ENCODE measurements at regions not wholly inside any gene's neighbourhood (a gene's known extent, or its start where the extent isn't known, plus 50 kb on each side); places are given as distances from the start of the nearest gene placed in this dataset.

- TF ChIP-seq EGR1 (IDR thresholded peaks at IDR 0.05; ENCODE audit: low read depth) (no peak), CBX3 (IDR thresholded peaks at IDR 0.05; ENCODE audit: low read depth) (no peak), ZNF274 (IDR thresholded peaks at IDR 0.05; ENCODE audit: low read depth, low read length) (no peak), FOSL1 (IDR thresholded peaks at IDR 0.05; ENCODE audit: low read depth) (no peak), SIN3A (IDR thresholded peaks at IDR 0.05; ENCODE audit: low read depth) (no peak), POLR2A (IDR thresholded peaks at IDR 0.05; ENCODE audit: borderline replicate concordance, extremely low read depth, insufficient read depth, insufficient read length) (no peak), CTCF (IDR thresholded peaks at IDR 0.05 in 2 of 3, conservative IDR thresholded peaks at IDR 0.05 in 1 of 3; ENCODE audit: borderline replicate concordance in 1 of 3, insufficient read depth in 1 of 3, low read depth in 2 of 3, low read length in 2 of 3) (no peak), ELF1 (IDR thresholded peaks at IDR 0.05; ENCODE audit: borderline replicate concordance, low read depth) (no peak), SRF (IDR thresholded peaks at IDR 0.05; ENCODE audit: low read depth) (no peak), ATF3 (IDR thresholded peaks at IDR 0.05) (no peak)
These were observed 240.8 kb upstream of the CMC1 start (continued) for GRCh38 chr3:28000608-28001007.

GRCh38 chr3:28008235-28008634, 233.2 kb upstream of the CMC1 start:
- H3K36me3 ChIP-seq (ENCODE audit: control insufficient read depth in 1 of 2, insufficient read depth in 2 of 2, low read length in 2 of 2) = no peaks in the 10 kb centered on the region
- H4K20me1 ChIP-seq (ENCODE audit: insufficient read depth) = no peaks in the 10 kb centered on the region
- intact Hi-C loops (cut with micrococcal nuclease) = no loop called here
- H3K79me2 ChIP-seq (ENCODE audit: insufficient read depth, low read length) = no peaks in the 10 kb centered on the region
- no peak overlapping the region for H3K4me2 ChIP-seq (ENCODE audit: low read length)
- RAD21 ChIA-PET (ENCODE audit: low non-redundant PET in 1 of 2, low total read pairs in 2 of 2, uncharacterized antibody in 2 of 2, unreplicated experiment in 2 of 2) = no interaction called here
- H3K9ac ChIP-seq (ENCODE audit: low read length) = no peak overlapping the region
- no peak overlapping the region for H3K27ac ChIP-seq (ENCODE audit: low read depth, low read length)
- DNase-seq (ENCODE audit: low read depth, low spot score) (no peak), ATAC-seq (no peak)
- H3K27me3 ChIP-seq (ENCODE audit: insufficient read depth, low read length) = no peaks in the 10 kb centered on the region
- H3K9me3 ChIP-seq (ENCODE audit: control insufficient read depth in 1 of 2, insufficient read depth in 1 of 2, low read depth in 1 of 2, low read length in 2 of 2) = no peaks in the 10 kb centered on the region
- no peak overlapping the region for H2AFZ ChIP-seq (ENCODE audit: low read depth, low read length, poor library complexity, severe bottlenecking)
- no peak overlapping the region for H3K4me3 ChIP-seq (replicated peaks in 1 of 2; ENCODE audit: low read depth in 1 of 2, low read length in 2 of 2)
- no peaks in the 10 kb centered on the region for H3K9me2 ChIP-seq (ENCODE audit: insufficient read depth)
- POLR2A ChIA-PET = no interaction called here
- BruUV-seq (replicated peaks) = no TSS peak
- TF ChIP-seq SRF (IDR thresholded peaks at IDR 0.05; ENCODE audit: low read depth) (no peak), POLR2A (IDR thresholded peaks at IDR 0.05; ENCODE audit: borderline replicate concordance, extremely low read depth, insufficient read depth, insufficient read length) (no peak), ZBTB33 (IDR thresholded peaks at IDR 0.05; ENCODE audit: extremely low read depth, insufficient replicate concordance, low read length) (no peak), CBX3 (IDR thresholded peaks at IDR 0.05; ENCODE audit: low read depth) (no peak), CTCF (IDR thresholded peaks at IDR 0.05 in 2 of 3, conservative IDR thresholded peaks at IDR 0.05 in 1 of 3; ENCODE audit: borderline replicate concordance in 1 of 3, insufficient read depth in 1 of 3, low read depth in 2 of 3, low read length in 2 of 3) (no peak), TCF7L2 (IDR thresholded peaks at IDR 0.05; ENCODE audit: borderline replicate concordance, extremely low read depth, insufficient read depth, insufficient read length) (no peak), POLR2AphosphoS5 (IDR thresholded peaks at IDR 0.05; ENCODE audit: low read depth, low read length) (no peak), SIN3A (IDR thresholded peaks at IDR 0.05; ENCODE audit: low read depth) (no peak), FOSL1 (IDR thresholded peaks at IDR 0.05; ENCODE audit: low read depth) (no peak), ELF1 (IDR thresholded peaks at IDR 0.05; ENCODE audit: borderline replicate concordance, low read depth) (no peak), JUND (IDR thresholded peaks at IDR 0.05) (no peak), MAX (IDR thresholded peaks at IDR 0.05) (no peak), CEBPB (IDR thresholded peaks at IDR 0.05; ENCODE audit: low read depth) (no peak), ZNF274 (IDR thresholded peaks at IDR 0.05; ENCODE audit: low read depth, low read length) (no peak), ATF3 (IDR thresholded peaks at IDR 0.05) (no peak), YY1 (IDR thresholded peaks at IDR 0.05; ENCODE audit: extremely low read depth, insufficient replicate concordance, low read depth, low read length) (no peak)
- CTCF ChIA-PET = no interaction called here
- no peaks in the 10 kb centered on the region for H3K4me1 ChIP-seq (ENCODE audit: control insufficient read depth in 1 of 2, insufficient read depth in 2 of 2, low read length in 2 of 2)
